Kidney epithelial cell (primary cell): ENCODE measurements at regions not wholly inside any gene's neighbourhood (a gene's known extent, or its start where the extent isn't known, plus 50 kb on each side); places are given as distances from the start of the nearest gene placed in this dataset.
"Not testable (repeated sequence)": the region's sequence is repeated elsewhere in the genome, so short reads cannot be mapped to it uniquely, and the experiment has no call there.

Experiments
- DNase-seq: peaks from one replicate; pipeline ENCODE4 v3.0.0-alpha.2; 2010; ENCODE audit warnings: low read depth
- H3K27me3 ChIP-seq: 2 replicates; pipeline ENCODE4 v1.6.0; 2011; ENCODE audit warnings: low read length; ENCODE audit not compliant: control insufficient read depth, insufficient read depth
- H3K36me3 ChIP-seq: 2 replicates; pipeline ENCODE4 v1.5.1; 2011; ENCODE audit warnings: low read length; ENCODE audit not compliant: control insufficient read depth, insufficient read depth
- H3K4me3 ChIP-seq: 2 replicates; pipeline ENCODE4 v1.5.1; 2011; ENCODE audit warnings: low read depth, mild to moderate bottlenecking, control low read depth, low read length
- TF ChIP-seq, protein P1 (sequence below): IDR thresholded peaks from 2 replicates; pipeline ENCODE4 v1.5.1; 2011; ENCODE audit warnings: mild to moderate bottlenecking, moderate library complexity, low read length, control low read depth, inconsistent platforms; ENCODE audit not compliant: insufficient read depth, poor library complexity, severe bottlenecking

DNA sequence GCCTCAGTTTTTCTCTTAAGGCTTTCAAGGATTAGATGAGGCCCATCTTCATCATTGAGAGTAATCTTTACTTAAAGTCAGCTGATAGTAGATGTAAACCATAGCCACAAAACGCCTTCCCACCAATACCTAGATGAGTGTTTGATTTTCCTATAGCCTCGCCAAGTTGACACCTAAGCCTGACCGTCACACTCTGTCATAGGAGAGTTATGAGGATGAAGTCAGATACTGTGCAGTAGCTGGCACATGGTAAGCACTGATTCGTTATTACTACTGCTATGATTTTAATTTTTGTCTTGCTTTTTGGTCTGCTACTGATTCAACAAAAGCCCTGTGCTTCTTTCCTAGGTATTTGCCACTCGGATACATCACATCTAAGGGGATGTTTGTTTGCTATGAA, 395.5 kb downstream of the RPS6KC1 start:
- TF ChIP-seq, protein P1, sequence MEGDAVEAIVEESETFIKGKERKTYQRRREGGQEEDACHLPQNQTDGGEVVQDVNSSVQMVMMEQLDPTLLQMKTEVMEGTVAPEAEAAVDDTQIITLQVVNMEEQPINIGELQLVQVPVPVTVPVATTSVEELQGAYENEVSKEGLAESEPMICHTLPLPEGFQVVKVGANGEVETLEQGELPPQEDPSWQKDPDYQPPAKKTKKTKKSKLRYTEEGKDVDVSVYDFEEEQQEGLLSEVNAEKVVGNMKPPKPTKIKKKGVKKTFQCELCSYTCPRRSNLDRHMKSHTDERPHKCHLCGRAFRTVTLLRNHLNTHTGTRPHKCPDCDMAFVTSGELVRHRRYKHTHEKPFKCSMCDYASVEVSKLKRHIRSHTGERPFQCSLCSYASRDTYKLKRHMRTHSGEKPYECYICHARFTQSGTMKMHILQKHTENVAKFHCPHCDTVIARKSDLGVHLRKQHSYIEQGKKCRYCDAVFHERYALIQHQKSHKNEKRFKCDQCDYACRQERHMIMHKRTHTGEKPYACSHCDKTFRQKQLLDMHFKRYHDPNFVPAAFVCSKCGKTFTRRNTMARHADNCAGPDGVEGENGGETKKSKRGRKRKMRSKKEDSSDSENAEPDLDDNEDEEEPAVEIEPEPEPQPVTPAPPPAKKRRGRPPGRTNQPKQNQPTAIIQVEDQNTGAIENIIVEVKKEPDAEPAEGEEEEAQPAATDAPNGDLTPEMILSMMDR: no peak
- Histone ChIP-seq H3K27me3 (no peaks in the 10 kb centered on the region), H3K4me3 (no peak overlapping the region), H3K36me3 (no peaks in the 10 kb centered on the region)
- DNase-seq: no peak

DNA sequence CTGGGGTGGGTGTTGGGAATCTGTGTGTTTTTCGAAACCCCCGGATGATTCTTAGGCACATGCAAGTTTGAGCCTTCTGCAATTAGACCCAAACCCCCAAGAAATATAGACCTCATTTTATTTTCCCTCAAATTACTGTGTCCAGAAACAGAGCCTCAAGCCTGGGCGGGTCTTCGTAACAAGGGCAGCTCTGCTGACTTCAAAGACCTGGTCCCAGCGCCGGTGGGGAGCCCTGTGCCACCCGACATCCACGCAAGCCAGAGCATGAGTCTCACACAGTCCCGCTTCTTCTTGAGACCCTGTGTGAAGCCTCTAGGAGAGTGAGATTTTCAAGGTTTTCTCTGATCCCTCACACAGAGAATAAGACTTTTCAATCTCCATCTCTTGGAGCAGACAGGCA, 397.3 kb downstream of the RPS6KC1 start:
- no peak for DNase-seq
- TF ChIP-seq, protein P1: no peak
- no peaks in the 10 kb centered on the region for H3K36me3 ChIP-seq
- no peak overlapping the region for H3K4me3 ChIP-seq
- no peaks in the 10 kb centered on the region for H3K27me3 ChIP-seq

DNA sequence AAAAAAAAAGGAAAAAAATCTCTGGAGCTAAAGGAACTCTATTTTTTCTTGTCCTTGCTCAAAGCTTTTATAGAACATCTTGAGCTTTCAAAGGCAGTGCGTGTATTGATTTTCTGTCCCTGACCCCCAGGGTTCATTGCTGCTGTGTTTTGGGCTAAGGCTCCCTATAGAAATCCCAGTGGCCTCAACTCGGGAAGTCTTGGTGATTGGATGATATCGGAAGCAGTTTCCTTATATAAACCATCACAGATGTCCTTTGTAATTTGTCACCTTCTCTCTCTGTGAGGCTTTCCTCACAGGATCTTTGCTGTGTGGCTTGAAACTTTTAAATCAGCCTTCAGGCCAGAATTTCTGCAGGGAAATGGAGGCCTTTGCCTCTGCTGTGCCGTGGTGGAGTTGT, 397.7 kb downstream of the RPS6KC1 start:
- Histone ChIP-seq H3K4me3 (no peak overlapping the region), H3K36me3 (no peaks in the 10 kb centered on the region), H3K27me3 (no peaks in the 10 kb centered on the region)
- DNase-seq: no peak
- TF ChIP-seq, protein P1: no peak

DNA sequence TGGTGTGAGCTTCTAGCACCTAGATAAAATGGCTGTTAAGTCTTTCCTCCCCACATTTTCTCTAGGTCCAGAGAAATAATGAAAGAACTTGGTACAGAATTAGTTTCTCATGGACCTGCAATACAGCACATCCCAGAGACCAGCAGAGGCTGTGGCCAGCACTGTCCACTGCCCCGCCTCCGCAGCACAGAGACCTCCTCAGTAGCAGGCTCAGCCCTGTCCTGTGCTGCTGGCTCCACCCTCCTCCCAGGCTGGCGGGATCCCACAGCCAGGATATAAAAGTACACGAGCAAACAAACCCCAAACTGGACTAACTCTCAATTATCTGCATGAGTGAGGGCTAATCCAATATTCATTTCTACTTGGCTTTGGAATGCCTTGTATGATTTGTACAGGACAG, 401.5 kb downstream of the RPS6KC1 start:
- TF ChIP-seq, protein P1: no peak
- Histone ChIP-seq H3K4me3 (no peak overlapping the region), H3K27me3 (no peaks in the 10 kb centered on the region), H3K36me3 (no peaks in the 10 kb centered on the region)
- no peak for DNase-seq

- no peak for DNase-seq
- H3K36me3 ChIP-seq: no peaks in the 10 kb centered on the region
- no peak overlapping the region for H3K4me3 ChIP-seq
- H3K27me3 ChIP-seq: no peaks in the 10 kb centered on the region
- TF ChIP-seq, protein P1: no peak
These were observed 406.1 kb downstream of the RPS6KC1 start for GRCh38 chr1:213457186-213457585.

DNA sequence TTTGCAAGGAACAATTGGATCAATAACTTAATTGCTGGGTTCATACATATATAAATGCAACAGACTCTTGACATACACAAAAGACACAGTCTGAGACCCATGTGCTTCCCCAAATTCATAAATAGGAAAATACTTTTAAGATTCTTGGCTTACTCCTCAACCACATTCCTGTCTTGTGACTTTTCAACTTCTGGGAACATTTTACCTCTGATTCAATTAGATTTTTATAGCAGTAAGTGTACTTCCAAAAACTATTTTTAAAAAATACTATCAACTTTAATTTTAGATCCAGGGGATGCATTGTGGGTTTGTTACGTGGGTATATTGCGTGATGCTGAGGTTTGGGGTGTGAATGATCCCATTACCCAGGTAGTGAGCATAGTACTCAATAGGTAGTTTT, 406.7 kb downstream of the RPS6KC1 start:
- Histone ChIP-seq H3K27me3 (no peaks in the 10 kb centered on the region), H3K36me3 (no peaks in the 10 kb centered on the region), H3K4me3 (no peak overlapping the region)
- TF ChIP-seq, protein P1: no peak
- DNase-seq: no peak

DNA sequence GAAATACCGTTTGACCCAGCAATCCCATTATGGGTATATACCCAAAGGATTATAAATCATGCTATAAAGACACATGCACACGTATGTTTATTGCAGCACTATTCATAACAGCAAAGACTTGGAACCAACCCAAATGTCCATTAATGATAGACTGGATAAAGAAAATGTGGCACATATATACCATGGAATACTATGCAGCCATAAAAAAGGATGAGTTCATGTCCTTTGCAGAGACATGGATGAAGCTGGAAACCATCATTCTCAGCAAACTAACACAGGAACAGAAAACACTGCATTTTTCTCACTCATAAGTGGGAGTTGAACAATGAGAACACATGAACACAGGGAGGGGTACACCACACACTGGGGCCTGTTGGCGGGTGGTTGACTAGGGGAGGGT, 411.3 kb downstream of the RPS6KC1 start:
- H3K36me3 ChIP-seq, H3K4me3 ChIP-seq, H3K27me3 ChIP-seq, DNase-seq: not testable (repeated sequence)
